RCC 7860 (cell line): ENCODE measurements at regions not wholly inside any gene's neighbourhood (a gene's known extent, or its start where the extent isn't known, plus 50 kb on each side); places are given as distances from the start of the nearest gene placed in this dataset.
"Not testable (repeated sequence)": the region's sequence is repeated elsewhere in the genome, so short reads cannot be mapped to it uniquely, and the experiment has no call there.

Experiments
- DNase-seq: peaks from one replicate; pipeline ENCODE4 v3.0.0-alpha.2; 2015; ENCODE audit warnings: low spot score
- FAIRE-seq: peaks from 2 replicates; lab custom pipeline; 2012; peaks lifted over from hg19 to GRCh38; lab: Jason Lieb, UNC

DNA sequence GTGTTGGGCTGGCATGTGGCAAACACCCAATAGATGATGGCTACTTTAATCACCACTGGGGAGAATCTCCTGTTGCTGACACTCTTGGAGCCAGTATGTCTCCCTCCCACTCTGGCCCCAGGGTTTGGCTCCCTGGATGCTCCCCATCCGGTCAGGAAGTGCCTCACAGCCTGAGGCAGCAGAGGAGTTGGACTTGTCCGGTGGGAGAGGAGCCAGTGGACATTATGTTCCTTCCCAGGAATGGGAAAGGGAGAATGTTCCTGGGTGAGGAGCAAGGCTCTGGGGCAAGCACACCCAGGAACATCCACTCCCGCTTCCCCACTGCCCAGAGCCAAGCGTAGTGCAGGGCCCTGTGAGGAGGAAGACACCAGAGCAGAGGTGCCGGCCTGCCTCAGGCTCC, 84.6 kb upstream of the NAV2 start:
- no peak for FAIRE-seq
- no peak for DNase-seq

- DNase-seq (no peak), FAIRE-seq (no peak)
Observed at GRCh38 chr11:19627566-19627965, 85.1 kb upstream of the NAV2 start.

DNA sequence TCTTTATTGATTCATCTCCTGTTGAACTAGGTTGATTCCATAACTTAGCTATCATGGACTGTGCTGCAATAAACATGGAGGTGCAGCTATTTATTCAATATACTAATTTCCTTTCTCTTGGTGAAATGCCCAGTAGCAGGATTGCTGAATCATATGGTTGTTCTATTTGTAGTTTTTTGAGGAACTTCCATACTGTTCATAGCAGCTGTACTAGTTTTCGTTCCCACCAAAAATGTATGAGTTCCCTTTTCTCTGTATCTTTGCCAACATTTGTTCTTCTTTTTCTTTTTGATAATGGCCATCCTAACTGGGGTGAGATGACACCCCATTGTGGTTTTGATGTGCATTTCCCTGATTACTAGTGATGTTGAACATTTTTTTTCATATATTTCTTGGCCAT, 87.2 kb upstream of the NAV2 start:
- FAIRE-seq (no peak), DNase-seq (no peak)

GRCh38 chr11:19617696-19618523, 94.7 kb upstream of the NAV2 start:
- FAIRE-seq = no peak
- no peak for DNase-seq

DNA sequence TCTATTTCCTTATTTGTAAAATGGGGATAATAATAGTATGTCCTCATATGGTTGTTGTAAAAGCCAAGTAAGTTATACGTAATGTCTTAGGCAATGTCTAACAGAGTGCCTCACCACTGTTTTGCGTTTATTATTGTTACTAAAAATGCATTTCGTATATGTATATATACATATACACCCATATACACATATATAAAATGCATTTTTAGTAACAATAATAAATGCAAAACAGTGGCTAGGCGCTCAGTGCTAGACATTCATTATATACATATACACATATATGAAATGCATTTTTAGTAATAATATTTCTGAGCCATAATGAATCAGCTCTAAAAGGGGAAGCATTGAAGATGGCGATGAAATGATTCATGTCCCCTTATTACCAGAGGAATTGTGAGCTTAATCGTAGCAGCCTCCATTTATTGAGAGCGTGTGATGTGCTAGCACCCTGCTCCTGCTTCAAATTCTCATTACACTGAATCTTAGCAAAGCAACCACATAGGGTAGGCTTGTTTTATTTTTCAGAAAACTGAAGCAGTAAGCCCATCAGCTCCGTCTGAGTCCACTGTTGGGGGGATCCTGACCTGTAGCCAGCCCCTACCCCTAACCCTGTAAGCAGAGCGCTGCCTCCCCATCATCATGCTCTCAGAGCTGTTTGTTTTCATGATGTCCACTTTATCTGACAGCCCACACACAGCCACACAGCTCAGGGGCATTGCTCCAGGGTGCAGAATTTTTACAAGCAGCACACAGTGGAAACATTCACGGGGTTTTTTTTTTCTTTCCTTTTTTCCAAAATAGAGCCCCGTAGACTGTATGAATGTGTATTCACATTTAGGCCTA, 97.1 kb upstream of the NAV2 start:
- FAIRE-seq (no peak), DNase-seq (no peak)

- DNase-seq = peak; percentile 25
- FAIRE-seq = no peak
Observed at GRCh38 chr11:19614370-19614940, 98.2 kb upstream of the NAV2 start.

DNA sequence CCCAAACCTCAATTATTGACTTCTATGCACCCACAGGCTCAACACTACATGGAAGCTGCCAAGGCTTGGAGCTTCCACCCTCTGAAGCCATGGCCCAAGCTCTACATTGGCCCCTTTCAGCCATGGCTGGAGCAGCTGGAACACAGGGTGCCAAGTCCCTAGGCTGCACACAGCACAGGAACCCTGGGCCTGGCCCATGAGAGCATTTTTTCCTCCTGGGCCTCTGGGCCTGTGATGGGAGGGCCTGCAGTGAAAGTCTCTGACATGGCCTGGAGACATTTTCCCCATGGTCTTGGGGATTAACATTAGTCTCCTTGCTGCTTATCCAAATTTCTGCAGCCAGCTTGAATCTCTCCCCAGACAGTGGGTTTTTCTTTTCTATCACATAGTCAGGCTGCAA, 100.6 kb upstream of the NAV2 start:
- not testable (repeated sequence) for DNase-seq, FAIRE-seq

- no peak for DNase-seq
- FAIRE-seq = no peak
Observed at GRCh38 chr11:19607656-19608360, 104.8 kb upstream of the NAV2 start.

- FAIRE-seq (no peak), DNase-seq (no peak)
Observed at GRCh38 chr11:19606856-19607655, 105.6 kb upstream of the NAV2 start.

DNA sequence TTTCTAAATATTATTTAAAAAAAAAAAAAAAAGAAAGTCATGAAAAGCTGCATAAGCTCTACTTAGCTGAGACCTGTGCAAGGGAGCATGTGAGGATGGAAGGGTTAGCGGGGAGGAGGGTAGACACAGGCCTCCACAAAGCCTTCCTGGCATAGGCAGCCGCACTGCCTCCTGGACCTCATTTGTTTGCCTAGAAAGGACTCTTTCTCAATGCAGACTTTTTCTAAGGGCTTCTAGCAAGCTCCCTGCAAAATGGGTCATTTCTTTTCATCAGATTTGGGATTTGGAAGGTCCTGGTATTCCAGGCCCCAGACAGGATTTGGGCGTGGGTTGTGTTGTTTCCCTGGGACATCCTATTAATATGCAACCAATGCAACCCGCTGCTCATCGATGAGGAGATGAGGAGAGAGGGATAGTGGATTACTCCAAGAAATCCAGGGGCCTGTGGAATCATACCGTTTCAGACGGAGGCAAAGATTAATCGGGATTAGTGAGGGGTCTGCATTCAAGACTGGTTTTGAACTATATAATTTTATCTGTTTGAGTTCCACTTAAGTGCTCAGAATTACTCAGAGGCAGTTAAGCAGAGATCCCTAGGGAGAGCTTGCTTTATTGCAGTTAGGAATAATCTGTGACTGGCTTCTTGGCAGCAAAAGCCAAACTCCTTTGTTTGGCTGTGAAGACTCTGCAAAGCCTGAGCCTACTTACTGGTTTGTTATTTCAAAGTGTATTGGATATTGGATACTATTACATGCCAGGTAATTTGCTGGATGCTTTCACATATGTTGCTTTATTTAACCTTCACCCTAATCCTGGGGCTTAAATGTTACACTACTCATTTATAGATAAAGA, 106.9 kb upstream of the NAV2 start:
- FAIRE-seq (no peak), DNase-seq (no peak)

GRCh38 chr11:19604679-19605375, 107.8 kb upstream of the NAV2 start:
- FAIRE-seq (no peak), DNase-seq (no peak)

- DNase-seq (no peak), FAIRE-seq (no peak)
Observed at GRCh38 chr11:19603771-19604170, 108.9 kb upstream of the NAV2 start.

DNA sequence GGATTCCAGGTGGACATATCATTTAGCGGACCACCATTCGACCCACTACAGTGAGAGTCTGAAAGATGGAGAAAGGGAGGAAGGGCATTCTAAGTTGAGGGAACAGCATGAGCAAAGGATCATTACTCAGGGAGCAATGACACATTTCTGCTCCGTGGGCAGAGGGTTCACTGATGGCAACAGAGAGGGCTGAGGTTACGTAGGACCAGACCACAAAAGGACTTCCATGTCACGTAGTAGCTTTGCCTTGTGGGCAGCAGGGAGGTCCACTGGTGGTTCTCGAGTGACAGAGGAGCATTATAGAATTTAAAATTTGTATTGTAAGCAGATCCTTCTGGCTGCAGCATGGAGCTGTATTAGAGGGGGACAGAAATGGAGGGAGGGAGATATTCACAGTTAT, 109.7 kb upstream of the NAV2 start:
- FAIRE-seq (no peak), DNase-seq (no peak)

DNA sequence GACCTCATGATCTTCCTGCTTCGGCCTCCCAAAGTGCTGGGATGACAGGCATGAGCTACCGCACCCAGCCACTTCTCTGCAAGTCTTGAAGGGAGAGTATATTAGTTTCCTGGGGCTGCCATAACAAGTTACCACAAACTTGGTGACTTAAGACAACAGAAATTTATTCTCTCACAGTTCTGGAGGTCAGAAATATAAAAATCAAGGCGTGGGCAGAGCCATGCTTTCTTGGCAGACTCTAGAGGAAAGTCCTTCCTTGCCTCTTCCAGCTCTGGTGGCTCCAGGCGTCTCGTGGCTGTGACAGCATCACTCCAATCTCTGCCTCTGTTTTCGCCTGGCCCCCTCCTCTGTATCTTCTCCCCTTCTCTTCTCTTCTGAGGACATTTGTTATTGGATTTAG, 110.2 kb upstream of the NAV2 start:
- DNase-seq (no peak), FAIRE-seq (no peak)

DNA sequence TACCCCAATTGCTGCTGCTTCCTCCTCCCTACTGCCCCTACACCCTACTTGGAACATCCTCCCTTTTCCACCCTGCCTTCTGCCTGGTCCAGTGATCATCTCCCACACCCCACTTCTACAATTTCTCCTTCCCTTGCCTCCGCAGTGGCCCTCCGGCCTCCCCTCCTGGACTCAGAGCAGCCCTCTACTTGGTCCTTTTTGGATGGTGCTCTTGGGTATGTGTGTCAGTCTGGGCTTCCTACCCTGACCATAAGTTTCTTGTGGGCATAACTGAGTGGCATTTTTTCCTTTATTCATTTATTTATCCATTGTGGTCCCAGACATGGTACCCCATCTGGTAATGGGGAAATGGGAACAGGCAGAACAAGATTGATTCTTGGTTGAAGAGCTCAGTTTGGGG, 111.4 kb upstream of the NAV2 start:
- no peak for FAIRE-seq
- DNase-seq = no peak

DNA sequence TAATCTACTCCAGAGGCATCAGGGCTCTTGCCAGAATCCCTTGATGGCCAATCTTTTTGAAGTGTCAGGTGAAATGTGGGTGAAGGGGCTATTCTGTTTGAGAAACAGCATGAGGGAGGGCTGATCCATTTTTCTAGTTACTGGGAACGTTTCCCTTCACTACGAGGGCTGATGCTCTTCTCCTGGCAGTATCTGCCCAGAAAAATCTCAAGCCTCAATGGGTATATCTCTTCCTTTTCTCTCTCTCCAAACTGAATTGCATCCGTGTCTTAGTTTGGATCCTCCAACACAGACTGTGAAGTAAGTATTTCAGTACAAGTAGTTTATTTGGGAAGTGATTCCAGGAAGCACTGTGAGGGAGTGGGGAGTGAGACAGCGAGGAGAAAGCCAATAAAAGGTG, 113.0 kb upstream of the NAV2 start:
- DNase-seq = no peak
- no peak for FAIRE-seq

- FAIRE-seq (no peak), DNase-seq (no peak)
Observed at GRCh38 chr11:19598876-19599486, 113.7 kb upstream of the NAV2 start.

- FAIRE-seq (no peak), DNase-seq (no peak)
Observed at GRCh38 chr11:19598456-19598855, 114.2 kb upstream of the NAV2 start.
